G401 (cell line): ENCODE measurements at regions not wholly inside any gene's neighbourhood (a gene's known extent, or its start where the extent isn't known, plus 50 kb on each side); places are given as distances from the start of the nearest gene placed in this dataset.
A peak's percentile ranks its signal among the peaks of the same experiment; 100 is the strongest.
"Not testable (repeated sequence)": the region's sequence is repeated elsewhere in the genome, so short reads cannot be mapped to it uniquely, and the experiment has no call there.

ENCODE experiments used
- DNase-seq: peaks from one replicate; pipeline ENCODE4 v3.0.0-alpha.2; 2015; ENCODE audit warnings: low spot score
- in situ Hi-C: cut with HindIII; loops from 2 replicates; pipeline ENCODE4 v1.10.0; 2016; ENCODE audit warnings: low sequenced_read_pairs, mixed read lengths

- DNase-seq = no peak
- in situ Hi-C loops = no loop called here
These were observed 74.9 kb downstream of the ANKEF1 start for GRCh38 chr20:10109641-10110040.

GRCh38 chr20:10110151-10110550, 75.4 kb downstream of the ANKEF1 start:
- in situ Hi-C loops = no loop called here
- no peak for DNase-seq

- no peak for DNase-seq
- in situ Hi-C loops = no loop called here
These were observed 76.6 kb downstream of the ANKEF1 start for GRCh38 chr20:10111139-10111958.

GRCh38 chr20:10111959-10112250, 77.1 kb downstream of the ANKEF1 start:
- in situ Hi-C loops = no loop called here
- no peak for DNase-seq

- DNase-seq = no peak
- in situ Hi-C loops = no loop called here
These were observed 79.0 kb downstream of the ANKEF1 start for GRCh38 chr20:10113746-10114145.

- in situ Hi-C loops = no loop called here
- no peak for DNase-seq
These were observed 79.8 kb downstream of the ANKEF1 start for GRCh38 chr20:10114598-10114997.

GRCh38 chr20:10115021-10115420, 80.2 kb downstream of the ANKEF1 start:
- no peak for DNase-seq

GRCh38 chr20:10119336-10119735, 84.5 kb downstream of the ANKEF1 start:
- in situ Hi-C loops = no loop called here
- no peak for DNase-seq

More at GRCh38 chr20:10115021-10115420, 80.2 kb downstream of the ANKEF1 start:
- in situ Hi-C loops = no loop called here

GRCh38 chr20:10124883-10125282, 90.1 kb downstream of the ANKEF1 start:
- DNase-seq, in situ Hi-C loops: not testable (repeated sequence)

- no peak for DNase-seq
- in situ Hi-C loops = no loop called here
These were observed 91.0 kb downstream of the ANKEF1 start for GRCh38 chr20:10125757-10126156.

- in situ Hi-C loops = no loop called here
- peak; percentile 58 for DNase-seq
These were observed 88.9 kb upstream of the SNAP25 start for GRCh38 chr20:10129749-10130148.

- peak; percentile 98 for DNase-seq
- in situ Hi-C loops = no loop called here
These were observed 86.8 kb upstream of the SNAP25 start for GRCh38 chr20:10131732-10132345.

GRCh38 chr20:10132387-10132786, 86.2 kb upstream of the SNAP25 start:
- in situ Hi-C loops = no loop called here
- DNase-seq = no peak

GRCh38 chr20:10133532-10133931, 85.1 kb upstream of the SNAP25 start:
- in situ Hi-C loops = no loop called here
- DNase-seq = no peak

- in situ Hi-C loops = no loop called here
- DNase-seq = peak; percentile 73
These were observed 84.5 kb upstream of the SNAP25 start for GRCh38 chr20:10134176-10134575.

- DNase-seq = no peak
- in situ Hi-C loops = no loop called here
These were observed 83.2 kb upstream of the SNAP25 start for GRCh38 chr20:10135438-10135837.

- in situ Hi-C loops = no loop called here
- DNase-seq = no peak
These were observed 81.6 kb upstream of the SNAP25 start for GRCh38 chr20:10137032-10137431.

GRCh38 chr20:10137533-10137932, 81.1 kb upstream of the SNAP25 start:
- DNase-seq = no peak
- in situ Hi-C loops = no loop called here

- in situ Hi-C loops = no loop called here
- peak; percentile 84 for DNase-seq
These were observed 61.1 kb upstream of the SNAP25 start for GRCh38 chr20:10157549-10157948.

- DNase-seq = peak; percentile 96
- in situ Hi-C loops = no loop called here
These were observed 51.6 kb upstream of the SNAP25 start for GRCh38 chr20:10167040-10167439.

GRCh38 chr20:10167594-10167993, 51.0 kb upstream of the SNAP25 start:
- DNase-seq = no peak
- in situ Hi-C loops = no loop called here
